NCI-H1694 (cell line): ENCODE measurements at regions not wholly inside any gene's neighbourhood (a gene's known extent, or its start where the extent isn't known, plus 50 kb on each side); places are given as distances from the start of the nearest gene placed in this dataset.

Source experiments
- DNase-seq: peaks from one replicate; lab custom pipeline; 2025; lab: John Stamatoyannopoulos, UW

DNA sequence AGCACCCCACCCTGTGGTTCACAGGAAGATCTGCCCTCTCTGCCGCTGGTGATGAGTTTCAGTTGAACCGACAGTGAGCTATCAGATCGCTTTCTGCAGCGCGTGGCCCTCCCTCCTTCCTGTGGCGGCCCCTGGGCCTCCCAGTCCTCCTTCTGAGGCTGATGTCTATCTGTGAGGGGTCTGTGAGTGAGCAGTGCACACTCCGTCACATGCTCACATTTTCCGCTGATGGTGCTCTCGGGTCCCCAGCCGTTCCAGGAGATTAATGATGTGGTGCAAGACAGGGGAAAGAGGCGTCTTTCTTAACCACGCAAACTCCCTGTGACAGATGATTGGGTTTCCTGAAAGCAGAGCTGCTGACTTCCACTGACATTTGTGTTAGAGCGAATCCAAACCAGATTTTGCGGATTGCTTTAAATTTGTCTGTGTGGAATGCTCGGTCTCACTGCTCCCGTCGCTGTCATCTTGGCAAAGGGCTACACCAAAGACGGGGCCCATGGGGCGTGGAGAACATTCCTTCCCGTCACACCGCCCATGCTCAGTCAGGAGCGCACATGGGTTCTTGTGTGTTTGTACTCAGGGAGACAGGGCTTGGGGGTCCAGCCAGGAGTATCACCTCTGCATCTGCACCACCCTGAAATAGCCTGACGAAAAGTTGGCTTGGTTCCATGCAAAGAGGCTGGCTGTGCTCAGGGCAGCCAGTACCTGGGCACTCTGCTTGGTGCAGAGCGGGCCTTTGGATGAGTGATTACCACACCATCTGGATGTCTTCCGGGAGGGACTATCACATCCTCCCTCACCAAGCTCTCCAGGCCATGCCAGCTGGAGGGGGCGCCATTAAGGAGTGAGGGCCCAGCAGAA lies 154.7 kb upstream of the HS6ST1 start:
- DNase-seq, result no peak

DNA sequence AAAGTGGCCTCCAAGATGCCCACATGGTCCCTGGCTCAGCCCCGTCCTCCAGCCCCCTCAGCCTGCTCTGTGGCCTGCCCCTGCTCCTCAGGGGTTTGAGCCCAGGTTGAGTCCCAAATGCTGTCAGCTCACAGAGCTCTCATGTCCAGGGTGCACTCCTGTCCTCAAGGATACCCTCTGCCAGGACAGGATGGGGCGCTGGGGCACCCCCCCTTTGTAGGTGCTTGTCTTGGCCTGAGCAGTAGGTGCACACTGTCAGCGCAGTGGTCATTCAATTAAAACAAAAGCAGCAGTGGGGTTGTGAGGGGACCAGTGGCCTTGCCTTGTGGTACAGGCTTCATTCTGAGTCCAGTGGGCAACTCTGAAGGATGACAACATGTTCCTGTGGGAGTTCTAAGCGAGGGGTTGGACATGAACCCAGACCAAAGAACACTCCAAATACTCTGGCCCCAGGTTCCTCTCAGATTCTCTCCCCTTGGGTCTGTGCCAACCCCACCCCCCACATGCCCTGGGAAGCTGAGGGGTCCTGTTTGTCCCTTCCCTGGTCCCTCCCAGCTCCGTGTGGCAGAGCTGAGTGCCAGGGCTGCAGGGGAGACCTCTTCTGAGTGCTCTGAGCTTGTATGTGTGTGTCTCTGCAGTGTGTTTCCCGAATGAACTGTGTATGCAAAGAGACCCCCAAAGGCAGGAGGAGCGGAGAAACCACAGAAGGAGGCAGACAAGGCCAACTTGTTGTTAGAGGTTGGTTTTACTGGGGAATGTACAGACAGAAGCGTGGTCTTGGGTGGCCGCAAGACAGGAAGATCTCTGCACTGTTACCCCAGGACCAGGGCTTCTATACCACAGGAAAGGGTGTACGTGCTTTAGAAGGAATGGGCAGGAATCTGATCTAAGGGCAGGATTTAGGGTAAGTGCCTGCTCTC lies 155.6 kb upstream of the HS6ST1 start:
- no peak for DNase-seq

DNA sequence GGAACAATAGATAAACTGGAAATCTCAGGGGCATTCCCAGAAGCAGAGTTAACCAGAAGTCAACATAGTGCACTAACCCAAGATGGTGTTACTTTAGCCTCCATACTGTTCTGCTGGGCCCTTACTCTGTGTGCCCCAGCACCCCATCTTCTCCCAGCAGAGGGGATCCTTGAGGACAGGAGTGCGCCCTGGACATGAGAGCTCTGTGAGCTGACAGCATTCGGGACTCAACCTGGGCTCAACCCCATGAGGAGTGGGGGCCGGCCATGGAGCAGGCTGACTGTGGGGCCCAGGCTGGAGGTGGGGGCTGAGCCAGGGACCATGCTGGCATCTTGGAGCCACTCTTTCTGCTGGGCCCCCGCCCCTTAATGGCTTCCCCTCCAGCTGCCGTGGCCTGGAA lies 156.3 kb upstream of the HS6ST1 start:
- no peak for DNase-seq

DNA sequence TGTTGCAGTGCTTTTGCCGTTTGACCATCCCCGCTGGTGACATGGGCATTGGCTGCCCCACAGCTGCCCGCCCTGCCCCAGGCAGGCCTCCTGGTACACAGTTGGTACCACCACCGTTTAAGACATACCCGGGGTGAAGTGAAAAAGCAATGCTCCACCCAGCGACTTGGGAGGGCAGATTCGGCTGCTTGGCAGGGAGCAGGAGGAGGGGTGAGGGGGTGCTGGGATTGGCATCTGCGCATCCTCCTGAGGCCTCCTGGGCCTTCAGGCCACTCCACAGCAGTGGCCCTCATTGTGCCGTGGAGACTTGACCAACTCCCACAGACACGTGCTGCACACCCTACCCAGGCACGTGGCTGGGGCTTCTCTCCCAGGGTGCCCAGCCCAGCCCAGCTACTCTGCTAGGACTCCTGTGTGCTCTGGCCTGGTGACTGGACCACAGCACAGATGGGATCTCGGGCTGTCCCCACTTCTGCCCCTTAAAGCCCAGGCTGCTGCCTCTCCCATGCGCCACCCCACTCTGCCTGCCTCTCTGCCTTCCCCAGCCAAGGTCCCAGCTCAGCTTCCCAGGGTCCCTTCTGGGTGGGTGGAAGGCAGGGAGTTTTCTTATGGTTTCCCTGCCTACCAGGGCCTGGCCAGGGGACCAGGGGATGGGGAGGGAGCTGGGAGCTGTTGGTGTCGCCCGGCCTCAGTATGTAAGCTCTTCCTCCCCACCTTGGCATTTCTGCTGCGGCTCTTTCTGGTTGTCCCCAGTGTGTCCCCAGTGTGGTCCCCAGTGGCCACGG lies 157.0 kb upstream of the HS6ST1 start:
- no peak for DNase-seq

DNA sequence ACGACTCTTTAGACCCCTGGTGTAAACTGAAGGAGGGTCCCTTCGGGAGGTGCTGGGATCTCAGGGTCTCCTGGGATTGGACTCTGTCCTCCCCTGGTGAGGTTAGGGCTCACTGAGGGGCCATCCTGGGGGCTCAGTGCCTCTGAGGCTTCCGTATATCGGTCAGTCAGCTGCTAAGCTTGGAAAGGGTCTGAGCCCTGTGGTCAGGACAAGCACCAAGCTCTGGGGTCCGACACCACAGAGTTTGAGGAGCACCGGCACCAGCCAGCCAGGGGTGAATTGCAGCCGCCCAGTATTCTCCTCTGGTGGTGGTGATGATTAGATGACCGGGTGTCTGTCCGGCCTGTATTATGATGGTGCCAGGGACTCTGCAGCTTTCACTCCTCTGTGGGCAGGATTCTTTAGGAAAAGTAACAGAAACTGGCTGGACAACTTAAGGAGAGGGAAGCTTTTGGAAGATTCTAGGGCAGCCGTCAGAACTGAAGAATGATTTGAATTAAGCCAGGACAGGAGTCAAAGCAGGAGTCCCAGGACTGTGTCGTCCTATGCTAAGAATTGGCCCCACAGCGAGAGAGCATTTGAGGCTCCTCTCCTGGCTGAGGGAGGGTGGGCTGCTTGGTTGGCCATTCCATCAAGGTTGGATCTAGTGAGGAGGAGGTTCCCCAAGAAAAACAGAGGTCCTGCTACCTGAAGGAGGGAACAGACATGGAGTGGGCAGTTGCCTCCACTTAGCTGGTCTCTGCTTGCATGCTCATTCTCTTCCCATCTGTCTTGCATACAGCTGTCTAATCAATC lies 158.6 kb upstream of the HS6ST1 start:
- no peak for DNase-seq

DNA sequence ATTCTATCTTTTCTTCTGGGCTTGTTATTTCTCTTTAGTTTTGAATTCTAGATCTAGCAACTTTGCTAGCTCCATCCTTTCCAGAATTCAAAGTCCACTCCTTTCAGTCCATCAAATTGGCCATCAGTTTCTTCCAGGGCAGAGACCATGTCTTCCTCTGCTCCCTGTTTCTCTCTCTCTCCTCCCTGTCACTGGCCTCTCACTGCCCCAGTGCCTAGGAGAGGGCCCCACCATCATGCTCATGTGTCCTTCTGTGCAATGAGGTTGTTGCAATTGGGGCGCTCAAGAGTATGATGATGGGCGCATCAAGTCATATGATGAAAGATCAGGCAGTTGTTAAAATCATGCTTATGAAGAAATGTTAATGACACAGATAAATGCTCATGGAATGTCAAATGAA lies 159.2 kb upstream of the HS6ST1 start:
- DNase-seq, result no peak

DNA sequence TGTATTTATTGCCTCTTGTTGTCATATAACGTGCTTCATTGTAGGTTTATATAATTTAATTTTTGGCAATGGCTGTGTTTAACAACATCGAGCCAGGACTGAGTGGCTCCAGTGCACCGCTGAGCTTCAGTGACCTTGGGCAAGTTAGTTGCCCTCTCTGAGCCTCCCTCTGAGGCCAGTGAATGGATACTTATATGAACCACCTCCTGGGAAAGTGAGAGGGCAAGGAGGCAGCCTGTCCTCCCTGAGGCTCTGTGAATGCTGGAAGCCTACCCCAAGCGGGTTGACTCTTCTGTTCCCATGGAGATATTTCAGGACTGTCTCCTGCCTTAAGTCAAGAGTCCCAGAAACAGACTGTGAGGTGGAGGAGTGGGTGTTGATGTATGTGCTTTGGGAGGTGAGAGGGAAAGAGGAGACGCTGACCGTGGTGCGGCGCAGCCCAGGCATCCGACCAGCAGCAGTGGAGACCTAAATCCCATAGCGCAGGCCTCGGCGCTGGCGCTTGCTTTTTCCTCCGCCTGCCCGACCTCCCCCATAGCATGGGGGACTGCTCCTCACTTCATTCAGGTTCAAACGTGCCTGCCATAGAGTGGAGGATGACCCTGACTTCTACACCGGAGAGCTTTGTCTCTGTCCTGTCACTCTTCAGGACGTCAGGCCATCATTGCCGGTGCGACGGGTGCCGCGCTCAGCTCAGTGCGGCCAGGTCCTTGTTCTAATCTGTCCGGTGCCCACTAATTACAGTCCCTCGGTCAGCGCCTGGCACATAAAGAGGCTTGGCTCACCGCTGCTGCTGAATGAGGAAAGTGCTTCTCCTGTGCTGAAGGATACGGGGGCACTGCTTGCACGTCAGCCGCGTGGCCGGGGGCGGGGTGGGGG lies 167.3 kb upstream of the HS6ST1 start:
- DNase-seq, result no peak

DNA sequence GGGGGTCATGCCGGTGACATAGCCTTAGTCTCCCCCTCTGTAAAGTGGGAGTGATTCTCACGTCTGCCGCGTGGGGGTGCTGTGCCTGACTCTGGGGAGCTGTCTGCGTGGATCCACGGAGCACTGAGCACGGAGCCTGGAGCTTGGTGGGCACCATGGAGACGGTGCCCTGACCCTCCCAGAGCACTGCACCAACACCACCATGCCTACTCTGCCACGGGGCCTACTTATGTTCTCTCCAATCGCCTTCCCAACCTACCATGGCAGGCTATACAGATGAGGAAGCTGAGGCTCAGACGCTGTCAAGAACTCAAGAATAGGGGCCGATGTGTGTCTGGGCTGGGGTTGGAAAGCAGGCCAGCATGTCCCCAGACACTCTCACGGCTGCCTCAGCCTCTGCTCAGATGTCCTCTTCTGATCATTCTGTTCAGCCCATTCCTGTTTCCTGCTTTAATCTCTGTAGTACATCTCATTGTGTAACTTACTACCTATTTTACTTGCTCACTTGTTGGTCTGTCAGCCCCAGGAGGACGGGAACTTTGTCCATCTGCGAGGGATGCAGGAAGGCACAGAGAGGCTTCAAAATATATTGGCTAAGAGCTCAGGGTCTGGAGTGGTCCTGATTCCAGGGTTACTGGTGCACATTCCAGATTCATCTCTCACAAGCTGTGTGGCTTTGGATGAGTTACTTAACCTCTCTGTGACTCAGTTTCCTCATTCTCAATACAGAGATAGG lies 168.1 kb upstream of the HS6ST1 start:
- no peak for DNase-seq

DNA sequence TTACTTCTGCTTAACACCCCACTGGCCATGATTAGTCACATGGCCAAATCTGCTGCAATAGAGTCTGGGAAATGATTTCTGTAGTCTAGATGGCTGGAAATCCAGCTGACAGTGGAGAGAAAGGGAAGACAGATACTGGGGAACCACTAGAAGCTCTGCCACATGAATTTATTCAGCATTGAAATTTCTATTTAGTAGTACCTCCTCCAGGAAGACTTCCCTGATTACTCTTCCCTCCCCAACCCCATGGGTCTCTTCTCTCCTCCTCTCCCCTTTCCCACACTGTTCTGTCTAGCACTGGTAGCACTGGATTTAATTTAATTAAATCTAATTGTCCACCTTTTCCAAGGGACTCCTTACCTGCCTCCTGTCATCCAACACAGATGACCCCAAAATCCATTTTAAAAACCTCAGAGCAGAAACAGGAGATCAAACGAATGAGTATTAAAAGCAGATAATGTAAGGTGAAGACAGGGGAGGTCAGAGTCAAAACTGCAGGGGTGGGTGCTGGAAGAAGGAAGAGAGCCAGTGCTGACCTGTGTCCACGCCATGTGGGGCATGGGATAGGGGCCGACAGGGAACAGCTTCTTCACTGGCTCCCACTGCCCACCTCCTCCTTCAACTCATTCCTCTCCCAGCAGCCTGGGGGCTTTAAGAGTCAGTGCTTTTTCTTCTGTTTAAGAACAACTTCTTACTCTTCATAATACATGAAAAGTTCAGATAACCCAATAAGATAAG lies 169.2 kb upstream of the HS6ST1 start:
- no peak for DNase-seq

DNA sequence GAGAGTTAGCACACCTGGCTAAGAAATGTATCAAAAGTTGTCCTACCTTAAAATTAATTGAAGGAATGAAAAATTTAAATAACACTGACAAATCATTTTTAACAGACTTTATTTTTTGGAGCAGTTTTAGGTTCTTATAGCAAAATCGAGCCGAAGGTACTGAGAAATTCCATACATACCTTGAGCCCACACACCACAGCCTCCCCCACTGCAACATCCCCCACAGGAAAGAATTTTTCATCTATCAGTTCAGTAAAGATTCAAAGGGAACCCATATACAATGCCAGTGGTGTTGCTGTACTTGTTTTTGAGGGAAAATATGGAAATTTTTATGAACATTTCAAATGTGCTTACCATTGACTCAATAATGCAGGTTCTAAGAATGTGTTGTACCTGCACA lies 169.8 kb upstream of the HS6ST1 start:
- no peak for DNase-seq

DNA sequence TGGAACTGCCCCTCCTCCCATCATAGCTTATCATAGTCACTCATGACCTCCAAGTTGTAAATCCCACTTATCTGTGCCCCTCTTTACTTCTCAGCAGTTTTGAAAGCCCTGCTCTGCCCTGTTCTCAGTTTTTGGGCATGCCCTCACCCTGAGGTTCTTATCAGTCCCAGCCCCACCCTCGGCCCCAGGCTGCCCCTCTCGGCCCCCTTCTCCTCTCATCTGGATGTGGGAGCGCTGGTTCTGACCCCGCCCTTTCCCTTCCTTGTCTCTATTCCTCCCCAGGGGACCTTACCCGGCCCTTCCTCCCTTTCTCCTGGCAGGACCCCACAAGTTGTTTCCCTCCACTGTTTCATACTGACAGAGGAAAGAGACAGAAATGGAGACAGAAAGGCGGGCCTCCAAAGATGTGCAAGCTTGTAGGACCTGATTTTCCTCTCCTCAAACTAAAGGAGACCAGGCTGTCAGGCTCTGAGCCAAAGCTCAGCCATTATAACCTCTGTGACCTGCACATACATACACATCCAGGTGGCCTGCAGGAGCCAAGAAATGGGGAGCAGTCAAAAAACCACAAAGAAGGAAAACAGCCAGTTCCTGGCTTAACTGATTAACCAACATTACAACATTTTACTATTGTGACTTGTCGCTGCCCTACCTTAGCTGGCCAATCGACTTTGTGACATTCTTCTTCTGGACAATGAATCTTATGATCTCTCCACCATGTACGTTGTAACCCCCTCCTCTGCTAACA lies 171.0 kb upstream of the HS6ST1 start:
- no peak for DNase-seq

DNA sequence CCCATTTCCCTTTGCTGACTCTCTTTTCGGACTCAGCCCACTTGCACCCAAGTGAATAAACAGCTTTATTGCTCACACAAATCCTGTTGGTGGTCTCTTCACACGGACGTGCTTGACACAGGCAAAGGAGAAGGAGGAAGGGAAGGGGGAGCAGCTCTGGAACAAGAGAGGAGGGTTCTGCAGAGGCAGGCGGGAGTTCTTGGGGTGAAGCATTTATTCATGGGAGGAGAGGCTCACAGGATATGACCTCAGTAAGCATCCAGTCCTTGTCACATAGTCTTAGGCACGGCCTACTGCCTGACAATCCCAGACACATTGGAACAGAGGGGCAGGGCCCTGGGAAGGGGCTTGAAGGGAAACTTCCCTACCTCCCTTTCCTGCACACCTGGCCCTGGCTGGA lies 171.7 kb upstream of the HS6ST1 start:
- no peak for DNase-seq

DNA sequence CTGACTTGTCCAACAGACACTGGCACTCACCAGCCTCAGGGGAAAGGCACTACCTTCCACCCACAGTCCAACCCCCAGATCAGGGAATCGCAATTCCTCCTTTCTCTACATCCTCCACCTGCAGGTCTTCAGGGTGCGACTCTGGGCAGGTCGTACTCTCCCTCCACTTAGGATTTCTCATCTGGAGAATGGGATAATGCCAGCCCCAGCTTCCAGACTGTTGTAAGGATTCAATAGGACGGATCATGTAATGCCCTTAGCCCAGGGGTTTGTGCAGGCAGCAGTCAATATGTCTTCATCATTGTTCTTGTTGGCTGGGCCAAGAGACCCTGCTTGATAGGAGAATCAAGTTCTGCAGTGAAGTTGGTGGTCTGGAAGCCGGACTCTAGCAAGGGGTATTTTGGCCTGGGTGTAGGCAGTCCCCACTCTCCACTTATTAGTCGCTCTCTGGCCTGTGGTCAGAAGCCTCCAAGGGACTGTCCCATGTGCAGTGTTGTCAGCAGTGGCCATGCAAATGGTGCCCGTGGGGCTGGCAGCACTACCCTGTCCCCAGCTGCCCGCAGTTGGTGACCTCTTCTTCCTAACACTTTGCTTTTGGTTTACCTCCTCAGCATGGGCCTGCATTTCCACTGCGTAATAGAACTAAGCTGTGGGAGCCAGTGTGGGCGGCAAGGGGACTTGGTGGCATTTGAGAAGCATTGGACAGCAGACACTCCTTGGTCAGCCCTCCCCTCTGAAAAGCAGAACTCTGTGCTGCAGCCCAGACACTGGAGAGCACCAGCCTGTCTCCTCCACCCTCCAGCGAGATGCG lies 172.4 kb upstream of the HS6ST1 start:
- no peak for DNase-seq

DNA sequence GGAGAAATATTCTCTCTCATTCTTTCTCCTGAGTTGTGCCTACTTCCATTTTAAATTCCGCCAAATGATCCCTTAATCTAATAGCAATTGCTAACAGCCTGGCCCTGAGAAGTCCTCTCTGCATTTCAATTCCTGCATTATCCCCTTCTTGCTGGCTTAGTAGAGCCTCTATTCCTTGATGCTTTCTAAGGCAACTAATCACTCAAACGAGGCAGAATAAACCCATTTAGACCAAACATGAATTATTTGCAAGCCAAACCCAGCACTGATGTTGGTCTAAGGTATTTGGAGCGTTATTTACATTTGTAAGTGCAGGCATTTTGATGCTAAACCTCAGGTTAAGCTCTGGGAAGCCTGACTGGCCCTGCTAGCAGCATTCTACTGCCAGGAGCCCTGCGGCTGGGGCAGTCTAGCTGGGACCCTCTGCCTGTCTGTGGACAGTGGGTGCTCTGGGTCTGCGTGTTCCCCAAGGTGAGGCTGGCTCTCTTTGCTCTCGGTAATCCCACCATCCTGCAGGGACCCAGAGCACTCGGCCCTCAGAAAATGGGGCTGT lies 173.1 kb upstream of the HS6ST1 start:
- no peak for DNase-seq

DNA sequence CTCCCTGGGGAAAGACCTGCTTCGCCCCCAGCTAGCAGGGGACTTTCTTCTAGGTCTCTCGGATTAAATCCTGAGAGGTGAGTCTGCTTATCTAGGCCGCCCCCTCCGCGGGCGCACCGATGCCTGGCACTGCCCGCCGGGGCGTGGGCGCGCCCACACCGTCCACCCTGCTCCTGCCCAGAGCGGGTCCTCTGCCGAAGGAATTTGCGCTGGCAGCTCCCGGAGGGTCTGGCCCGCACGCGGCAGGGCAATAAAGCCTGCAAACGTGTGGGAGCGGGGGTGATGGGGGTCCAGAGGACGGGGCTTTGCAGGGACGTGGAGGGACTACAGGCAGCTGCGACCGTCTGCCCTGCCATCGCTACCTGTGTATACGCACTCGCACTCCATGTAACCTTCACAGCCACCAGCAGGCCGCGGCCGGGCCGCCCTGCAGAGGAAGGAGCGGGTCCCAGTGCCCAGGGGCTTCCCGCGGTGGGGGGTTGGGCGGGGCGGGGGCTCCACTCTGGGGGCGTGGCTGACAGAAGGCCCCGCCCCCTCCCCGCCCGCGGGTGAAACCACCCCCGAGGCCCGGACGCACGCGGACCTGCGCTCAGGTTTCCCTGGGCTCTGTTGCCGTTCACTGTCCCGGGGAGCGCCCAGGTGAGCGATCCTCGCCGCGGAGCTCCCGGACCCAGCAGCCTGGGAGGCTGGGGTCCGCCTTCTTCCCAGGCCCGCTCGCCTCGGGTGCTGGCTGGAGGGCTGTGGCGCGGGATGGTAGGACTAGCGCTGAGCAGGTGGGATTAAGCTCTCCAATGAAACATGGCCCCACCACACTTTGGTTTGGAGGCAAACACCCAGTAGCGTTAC lies 174.5 kb upstream of the HS6ST1 start:
- no peak for DNase-seq

DNA sequence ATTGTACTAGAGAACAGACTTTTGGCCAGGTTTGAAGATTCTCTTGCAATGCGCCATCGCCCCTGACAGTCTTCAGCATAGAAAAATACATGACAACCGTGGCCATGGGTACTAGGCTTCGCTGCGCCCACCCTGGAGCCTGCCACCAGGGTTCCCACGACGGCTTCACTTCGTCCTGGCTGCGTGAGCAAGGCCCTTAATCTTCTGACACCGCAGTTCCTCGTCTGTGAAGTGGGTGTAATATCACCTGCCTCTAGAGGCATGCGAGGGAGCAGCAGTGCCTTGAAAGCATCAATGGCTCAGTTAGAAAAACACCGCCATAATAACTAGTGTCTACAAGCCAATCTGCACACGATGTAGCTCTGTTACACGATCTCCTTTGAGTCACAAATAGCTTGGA lies 175.2 kb upstream of the HS6ST1 start:
- DNase-seq, result no peak
